HEK293T (cell line): ENCODE measurements at regions not wholly inside any gene's neighbourhood (a gene's known extent, or its start where the extent isn't known, plus 50 kb on each side); places are given as distances from the start of the nearest gene placed in this dataset.

Experiments
- CTCF ChIA-PET: fragments of 350-600 bp; formaldehyde crosslinking; extraction: SDS; loops from one replicate; lab custom pipeline; 2021; ENCODE audit warnings: antibody characterized with exemption, inconsistent platforms; lab: Yijun Ruan, JAX
- POLR2A ChIA-PET: fragments of 350-600 bp; formaldehyde crosslinking; extraction: SDS; loops from one replicate; lab custom pipeline; 2020; ENCODE audit warnings: antibody characterized with exemption, inconsistent platforms; lab: Yijun Ruan, JAX
- DNase-seq: peaks from one replicate; pipeline ENCODE4 v3.0.0; 2012; ENCODE audit warnings: mixed read lengths; ENCODE audit errors: extremely low spot score
- ARNT ChIP-seq: fragments of 450-650 bp; IDR thresholded peaks from 2 replicates; pipeline ENCODE4 v1.6.1; 2017; ENCODE audit warnings: mild to moderate bottlenecking
- BHLHE40 ChIP-seq: fragments of 450-650 bp; IDR thresholded peaks from 2 replicates; pipeline ENCODE4 v1.6.1; 2016; ENCODE audit warnings: mild to moderate bottlenecking, moderate library complexity, borderline replicate concordance
- CTBP1 ChIP-seq: fragments of 450-650 bp; IDR thresholded peaks from 2 replicates; pipeline ENCODE4 v1.6.1; 2016; ENCODE audit warnings: borderline replicate concordance
- ELF4 ChIP-seq: fragments of 450-650 bp; IDR thresholded peaks from 2 replicates; pipeline ENCODE4 v1.6.1; 2017; ENCODE audit warnings: antibody characterized with exemption
- FOXA1 ChIP-seq: fragments of 450-650 bp; IDR thresholded peaks from 2 replicates; pipeline ENCODE4 v1.6.1; 2016; ENCODE audit warnings: mild to moderate bottlenecking
- FOXK2 ChIP-seq: fragments of 450-650 bp; IDR thresholded peaks from 2 replicates; pipeline ENCODE4 v1.6.1; 2016; ENCODE audit warnings: mild to moderate bottlenecking
- FOXM1 ChIP-seq: fragments of 450-650 bp; IDR thresholded peaks from 2 replicates; pipeline ENCODE4 v1.6.1; 2017; ENCODE audit warnings: mild to moderate bottlenecking, borderline replicate concordance
- HDGF ChIP-seq: fragments of 450-650 bp; IDR thresholded peaks from 2 replicates; pipeline ENCODE4 v1.6.1; 2017; ENCODE audit warnings: antibody characterized with exemption, borderline replicate concordance
- L3MBTL2 ChIP-seq: fragments of 450-650 bp; conservative IDR thresholded peaks from 2 replicates; pipeline ENCODE4 v1.6.1; 2016; ENCODE audit warnings: mild to moderate bottlenecking
- LEF1 ChIP-seq: fragments of 450-650 bp; IDR thresholded peaks from 2 replicates; pipeline ENCODE4 v1.6.1; 2017; ENCODE audit warnings: mild to moderate bottlenecking, borderline replicate concordance
- NFRKB ChIP-seq: fragments of 450-650 bp; IDR thresholded peaks from 2 replicates; pipeline ENCODE4 v1.6.1; 2016; ENCODE audit warnings: mild to moderate bottlenecking, moderate library complexity
- PKNOX1 ChIP-seq: fragments of 450-650 bp; IDR thresholded peaks from 2 replicates; pipeline ENCODE4 v1.6.1; 2016
- SP1 ChIP-seq: fragments of 450-650 bp; IDR thresholded peaks from 2 replicates; pipeline ENCODE4 v1.6.1; 2017
- SUZ12 ChIP-seq: fragments of 450-650 bp; IDR thresholded peaks from 2 replicates; pipeline ENCODE4 v1.6.1; 2016; ENCODE audit warnings: mild to moderate bottlenecking
- TARDBP ChIP-seq: fragments of 450-650 bp; IDR thresholded peaks from 2 replicates; pipeline ENCODE4 v1.6.1; 2016
- ZNF384 ChIP-seq: fragments of 450-650 bp; IDR thresholded peaks from 2 replicates; pipeline ENCODE4 v1.6.1; 2016

- no peak for TF ChIP-seq TARDBP
- TF ChIP-seq BHLHE40: no peak
- no peak for TF ChIP-seq NFRKB
- TF ChIP-seq SP1: no peak
- TF ChIP-seq CTBP1: no peak
- no peak for DNase-seq
- POLR2A ChIA-PET: no interaction called here
- CTCF ChIA-PET: no interaction called here
Observed at GRCh38 chr18:28469946-28470345, 293.0 kb upstream of the CDH2 start.

GRCh38 chr18:28468901-28469300, 292.0 kb upstream of the CDH2 start:
- ChIA-PET CTCF (no interaction called here), POLR2A (no interaction called here)
- TF ChIP-seq ARNT (no peak), FOXM1 (no peak), BHLHE40 (no peak), NFRKB (no peak), SUZ12 (no peak), LEF1 (no peak)
- DNase-seq: no peak

- no peak for DNase-seq
- ChIA-PET POLR2A (no interaction called here), CTCF (no interaction called here)
- TF ChIP-seq L3MBTL2 (no peak), TARDBP (no peak), SP1 (no peak), ARNT (no peak), ZNF384 (no peak), LEF1 (no peak), HDGF (no peak), FOXA1 (no peak), FOXM1 (no peak), BHLHE40 (no peak), CTBP1 (no peak), SUZ12 (no peak), ELF4 (no peak), NFRKB (no peak), FOXK2 (no peak), PKNOX1 (no peak)
Observed at GRCh38 chr18:28466204-28466603, 289.3 kb upstream of the CDH2 start.

DNA sequence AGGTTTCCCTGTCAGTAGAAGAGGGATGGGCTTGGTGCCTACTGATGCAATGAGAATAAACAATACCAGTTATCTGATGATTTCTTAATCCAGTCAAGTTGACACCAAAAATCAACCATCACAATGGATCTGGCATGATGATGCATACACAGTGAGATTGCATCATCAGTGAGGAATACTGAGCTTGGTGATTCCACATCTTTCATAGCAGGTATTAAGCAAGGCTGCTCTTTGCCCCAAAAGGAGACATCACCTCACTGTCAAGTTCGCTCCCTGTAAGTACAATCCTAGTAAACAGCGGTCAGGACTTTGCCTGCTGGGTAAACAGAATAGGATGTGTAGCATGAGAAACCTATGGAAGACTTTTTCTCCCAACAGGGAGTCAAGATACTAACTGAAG, 282.7 kb upstream of the CDH2 start:
- POLR2A ChIA-PET: no interaction called here
- no peak for DNase-seq
- CTCF ChIA-PET: no interaction called here
- TF ChIP-seq TARDBP (no peak), CTBP1 (no peak), FOXM1 (no peak), PKNOX1 (no peak), ELF4 (no peak), BHLHE40 (no peak), SP1 (no peak), LEF1 (no peak), SUZ12 (no peak), ARNT (no peak), HDGF (no peak), L3MBTL2 (no peak), FOXA1 (no peak), FOXK2 (no peak), ZNF384 (no peak), NFRKB (no peak)

DNA sequence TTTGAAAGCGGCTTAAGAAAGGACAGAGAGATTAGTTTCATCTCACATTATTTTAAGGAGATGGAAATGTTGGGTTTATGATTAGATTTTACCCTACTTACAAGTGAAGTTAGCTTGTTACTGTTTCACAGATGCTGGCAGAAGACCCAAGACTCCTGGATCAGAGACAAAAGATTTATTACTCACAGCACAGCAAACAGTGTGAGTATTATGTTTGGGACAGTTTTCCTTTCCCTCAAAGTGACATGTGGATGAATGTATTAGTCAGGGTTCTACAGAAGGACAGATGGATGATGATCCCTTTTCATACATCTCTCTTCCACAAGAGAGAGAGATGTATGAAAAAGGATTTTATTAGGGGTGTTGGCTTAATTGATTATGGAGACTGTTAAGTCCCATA, 281.8 kb upstream of the CDH2 start:
- POLR2A ChIA-PET: no interaction called here
- TF ChIP-seq ARNT: no peak
- no peak for TF ChIP-seq L3MBTL2
- TF ChIP-seq BHLHE40: no peak
- no peak for TF ChIP-seq HDGF
- TF ChIP-seq SUZ12: no peak
- TF ChIP-seq FOXK2: no peak
- TF ChIP-seq ELF4: no peak
- no peak for TF ChIP-seq NFRKB
- TF ChIP-seq CTBP1: no peak
- TF ChIP-seq FOXM1: no peak
- no peak for TF ChIP-seq PKNOX1
- no peak for TF ChIP-seq TARDBP
- no peak for TF ChIP-seq FOXA1
- TF ChIP-seq SP1: no peak
- no peak for DNase-seq
- CTCF ChIA-PET: no interaction called here

GRCh38 chr18:28457784-28458183, 280.9 kb upstream of the CDH2 start:
- ChIA-PET POLR2A (no interaction called here), CTCF (interaction anchor here (0.7 kb wide), 1 partner anchor 858 kb away, joined by 3 read pairs; no protein-coding TSS in a partner anchor)
- TF ChIP-seq FOXM1: no peak
- no peak for TF ChIP-seq SP1
- no peak for TF ChIP-seq ELF4
- TF ChIP-seq CTBP1: no peak
- TF ChIP-seq ZNF384: no peak
- TF ChIP-seq LEF1: no peak
- no peak for TF ChIP-seq TARDBP
- TF ChIP-seq NFRKB: no peak
- DNase-seq: no peak
